GM10248 (cell line): ENCODE measurements at regions not wholly inside any gene's neighbourhood (a gene's known extent, or its start where the extent isn't known, plus 50 kb on each side); places are given as distances from the start of the nearest gene placed in this dataset.

Experiments
- CTCF ChIA-PET: fragments of 300-600 bp; sonication (Branson Sonifier 250); formaldehyde crosslinking; extraction: SDS; loops from one replicate; lab custom pipeline; 2021; ENCODE audit warnings: antibody characterized with exemption; lab: Yijun Ruan, JAX
- POLR2A ChIA-PET: fragments of 350-650 bp; sonication (Branson Sonifier 250); formaldehyde crosslinking; extraction: SDS; loops from one replicate; lab custom pipeline; 2020; ENCODE audit warnings: antibody characterized with exemption; lab: Yijun Ruan, JAX
- DNase-seq: peaks from one replicate; pipeline ENCODE4 v3.0.0; 2012; ENCODE audit errors: extremely low spot score
- CTCF ChIP-seq: IDR thresholded peaks from 2 replicates; pipeline ENCODE4 v1.5.1; 2012; ENCODE audit warnings: mild to moderate bottlenecking, low read depth; ENCODE audit errors: extremely low read depth, missing control alignments, control extremely low read depth

- TF ChIP-seq CTCF = no peak
- DNase-seq = no peak
- POLR2A ChIA-PET = no interaction called here
- CTCF ChIA-PET = interaction anchor here (1.2 to 1.6 kb wide), 2 partner anchors 23 to 51 kb away, joined by 3 read pairs; no protein-coding TSS in a partner anchor
Measured at GRCh38 chr6:100289285-100289684, 175.4 kb downstream of the SIM1 start.

GRCh38 chr6:100288311-100288710 lies 176.4 kb downstream of the SIM1 start:
- ChIA-PET CTCF (interaction anchor here (1.0 to 1.6 kb wide), 3 partner anchors 12 to 52 kb away, joined by 3 read pairs; no protein-coding TSS in a partner anchor), POLR2A (no interaction called here)
- no peak for TF ChIP-seq CTCF
- DNase-seq = no peak

- no peak for DNase-seq
- TF ChIP-seq CTCF = no peak
- ChIA-PET CTCF (interaction anchor here (0.9 to 1.7 kb wide), 4 partner anchors 8 to 41 kb away, joined by 3 to 7 read pairs (median 3); no protein-coding TSS in a partner anchor), POLR2A (no interaction called here)
Measured at GRCh38 chr6:100283285-100283684, 181.4 kb downstream of the SIM1 start.

- CTCF ChIA-PET = interaction anchor here (0.9 to 1.0 kb wide), 2 partner anchors 9 to 15 kb away, joined by 3 read pairs; no protein-coding TSS in a partner anchor
- DNase-seq = no peak
- no peak for TF ChIP-seq CTCF
- POLR2A ChIA-PET = no interaction called here
Measured at GRCh38 chr6:100281471-100281901, 183.2 kb downstream of the SIM1 start.

GRCh38 chr6:100276311-100277057 lies 188.2 kb downstream of the SIM1 start:
- TF ChIP-seq CTCF = no peak
- CTCF ChIA-PET = interaction anchor here (1.0 to 1.4 kb wide), 4 partner anchors 9 to 12 kb away, joined by 3 read pairs; no protein-coding TSS in a partner anchor
- no peak for DNase-seq
- POLR2A ChIA-PET = no interaction called here

- CTCF ChIA-PET = interaction anchor here (1.3 to 1.4 kb wide), 2 partner anchors 8 to 10 kb away, joined by 3 read pairs; no protein-coding TSS in a partner anchor
- POLR2A ChIA-PET = no interaction called here
- DNase-seq = no peak
- no peak for TF ChIP-seq CTCF
Measured at GRCh38 chr6:100274147-100274546, 190.6 kb downstream of the SIM1 start.
